Fibroblast of lung (primary cell): ENCODE measurements at regions not wholly inside any gene's neighbourhood (a gene's known extent, or its start where the extent isn't known, plus 50 kb on each side); places are given as distances from the start of the nearest gene placed in this dataset.

Experiments used
- DNase-seq, 2 donors: peaks; one replicate each; pipeline versions ENCODE4 v3.0.0 to v3.0.0-alpha.2; 2010; ENCODE audit warnings: low read depth in 2 of 2
- H2AFZ ChIP-seq: 2 replicates; pipeline ENCODE4 v1.5.1; 2012; ENCODE audit warnings: low read length, control low read depth, inconsistent platforms
- H3K27ac ChIP-seq: 2 replicates; pipeline ENCODE4 v1.5.1; 2011; ENCODE audit warnings: low read length, control low read depth; ENCODE audit not compliant: insufficient read depth
- H3K27me3 ChIP-seq: 2 replicates; pipeline ENCODE4 v1.5.1; 2011; ENCODE audit warnings: mild to moderate bottlenecking, low read length; ENCODE audit not compliant: control insufficient read depth, insufficient read depth
- H3K36me3 ChIP-seq: 2 replicates; pipeline ENCODE4 v1.5.1; 2011; ENCODE audit warnings: low read length; ENCODE audit not compliant: control insufficient read depth, insufficient read depth
- H3K4me1 ChIP-seq: 2 replicates; pipeline ENCODE4 v1.5.1; 2011; ENCODE audit warnings: low read length; ENCODE audit not compliant: control insufficient read depth, insufficient read depth; ENCODE audit errors: extremely low read depth
- H3K4me2 ChIP-seq: 2 replicates; pipeline ENCODE4 v1.5.1; 2011; ENCODE audit warnings: low read length, control low read depth; ENCODE audit not compliant: insufficient read depth; ENCODE audit errors: extremely low read depth
- H3K4me3 ChIP-seq, 4 experiments: fragments of 200-600 bp in 1 of 4; sonication (generic) in 1 of 4; replicated peaks in 1 of 4; 2 replicates each; pipeline ENCODE4 v1.5.1; 2011 to 2016; ENCODE audit warnings: low read length in 4 of 4, low read depth in 3 of 4, mild to moderate bottlenecking in 3 of 4, control low read depth in 2 of 4, inconsistent platforms in 1 of 4, mixed read lengths in 1 of 4; ENCODE audit not compliant: insufficient read depth in 1 of 4; ENCODE audit errors: control extremely low read depth in 1 of 4
- H3K79me2 ChIP-seq: 2 replicates; pipeline ENCODE4 v1.5.1; 2012; ENCODE audit warnings: mild to moderate bottlenecking, low read length, inconsistent platforms; ENCODE audit not compliant: control insufficient read depth, insufficient read depth
- H3K9ac ChIP-seq: 2 replicates; pipeline ENCODE4 v1.5.1; 2011; ENCODE audit warnings: mild to moderate bottlenecking, low read length, control low read depth; ENCODE audit not compliant: insufficient read depth
- H3K9me3 ChIP-seq: 2 replicates; pipeline ENCODE4 v1.5.1; 2012; ENCODE audit warnings: low read depth, low read length; ENCODE audit not compliant: control insufficient read depth, insufficient read depth
- H4K20me1 ChIP-seq: 2 replicates; pipeline ENCODE4 v1.5.1; 2011; ENCODE audit warnings: low read length; ENCODE audit not compliant: control insufficient read depth, insufficient read depth; ENCODE audit errors: extremely low read depth
- EZH2 ChIP-seq: IDR thresholded peaks from 2 replicates; pipeline ENCODE4 v1.5.1; 2012; ENCODE audit warnings: low read length, control low read depth, mild to moderate bottlenecking; ENCODE audit errors: missing control alignments
- TF ChIP-seq, protein P1 (sequence below), 2 donors: IDR thresholded peaks in 1 of 2; conservative IDR thresholded peaks in 1 of 2; 1 replicate in 1 of 2; 2 replicates in 1 of 2; pipeline ENCODE4 v1.5.1; 2011 to 2012; ENCODE audit warnings: low read length in 2 of 2, control low read depth in 1 of 2, inconsistent platforms in 1 of 2, low read depth in 1 of 2, mild to moderate bottlenecking in 1 of 2

DNA sequence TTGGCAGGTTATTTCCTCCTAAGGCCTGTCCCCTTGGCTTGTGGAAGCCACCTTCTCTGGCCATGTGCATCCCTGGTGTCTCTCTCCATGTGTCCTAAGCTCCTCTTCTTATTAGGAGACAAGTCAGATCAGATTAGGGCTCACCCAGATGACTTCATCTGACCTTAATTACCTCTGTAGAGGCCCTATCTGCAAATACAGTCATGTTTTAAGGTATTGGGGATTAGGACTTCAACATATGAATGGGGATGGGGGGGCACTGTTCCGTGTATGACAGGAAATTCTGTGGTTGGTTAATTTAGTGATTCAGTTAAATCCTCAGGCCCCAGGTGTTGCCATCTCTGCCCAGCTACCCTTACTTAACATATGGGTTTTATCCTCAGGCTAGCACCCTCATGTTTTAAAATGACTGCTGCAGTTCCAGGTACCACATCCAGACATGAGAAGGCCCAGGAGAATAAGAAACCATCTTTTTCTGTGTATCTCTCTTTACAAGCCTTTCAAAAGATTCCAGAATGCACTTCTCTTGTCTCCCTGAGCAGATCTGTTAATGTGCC is 51.9 kb upstream of the RAI14 start:
- H3K36me3 ChIP-seq = no peaks in the 10 kb centered on the region
- TF ChIP-seq, protein P1, sequence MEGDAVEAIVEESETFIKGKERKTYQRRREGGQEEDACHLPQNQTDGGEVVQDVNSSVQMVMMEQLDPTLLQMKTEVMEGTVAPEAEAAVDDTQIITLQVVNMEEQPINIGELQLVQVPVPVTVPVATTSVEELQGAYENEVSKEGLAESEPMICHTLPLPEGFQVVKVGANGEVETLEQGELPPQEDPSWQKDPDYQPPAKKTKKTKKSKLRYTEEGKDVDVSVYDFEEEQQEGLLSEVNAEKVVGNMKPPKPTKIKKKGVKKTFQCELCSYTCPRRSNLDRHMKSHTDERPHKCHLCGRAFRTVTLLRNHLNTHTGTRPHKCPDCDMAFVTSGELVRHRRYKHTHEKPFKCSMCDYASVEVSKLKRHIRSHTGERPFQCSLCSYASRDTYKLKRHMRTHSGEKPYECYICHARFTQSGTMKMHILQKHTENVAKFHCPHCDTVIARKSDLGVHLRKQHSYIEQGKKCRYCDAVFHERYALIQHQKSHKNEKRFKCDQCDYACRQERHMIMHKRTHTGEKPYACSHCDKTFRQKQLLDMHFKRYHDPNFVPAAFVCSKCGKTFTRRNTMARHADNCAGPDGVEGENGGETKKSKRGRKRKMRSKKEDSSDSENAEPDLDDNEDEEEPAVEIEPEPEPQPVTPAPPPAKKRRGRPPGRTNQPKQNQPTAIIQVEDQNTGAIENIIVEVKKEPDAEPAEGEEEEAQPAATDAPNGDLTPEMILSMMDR (conservative IDR thresholded peaks at IDR 0.05 in 1 of 2, IDR thresholded peaks at IDR 0.05 in 1 of 2; ENCODE audit: low read depth in 1 of 2, low read length in 2 of 2) = no peak
- no peak for TF ChIP-seq EZH2
- no peak for DNase-seq
- no peak overlapping the region for H3K27ac ChIP-seq
- no peak overlapping the region for H3K9ac ChIP-seq
- no peaks in the 10 kb centered on the region for H3K79me2 ChIP-seq
- H3K4me2 ChIP-seq = no peak overlapping the region
- no peaks in the 10 kb centered on the region for H4K20me1 ChIP-seq
- H2AFZ ChIP-seq = no peak overlapping the region
- no peaks in the 10 kb centered on the region for H3K9me3 ChIP-seq
- no peak overlapping the region for H3K4me3 ChIP-seq
- H3K4me1 ChIP-seq = peaks cover 9% of the 10 kb centered on the region
- H3K27me3 ChIP-seq = no peaks in the 10 kb centered on the region

DNA sequence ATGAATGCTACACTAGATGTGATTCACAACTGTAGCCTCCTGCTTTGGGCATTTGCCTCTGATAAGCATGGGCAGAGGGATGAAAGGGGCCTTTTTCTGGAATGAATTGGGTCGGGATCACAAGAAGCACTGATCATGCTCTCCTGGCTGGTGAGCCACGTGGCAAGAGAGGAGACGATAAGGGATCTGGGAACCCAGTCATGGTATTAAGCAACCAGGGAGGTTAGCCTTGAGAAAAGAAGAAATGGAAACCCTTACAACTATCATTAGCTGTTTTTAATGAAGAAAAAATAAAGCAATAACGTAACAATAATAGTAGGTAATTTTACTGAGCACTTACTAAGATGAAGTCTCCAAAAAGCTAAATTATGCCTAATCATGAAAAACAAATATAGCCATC is 50.0 kb upstream of the RAI14 start:
- Histone ChIP-seq H3K27me3 (no peaks in the 10 kb centered on the region), H3K9ac (no peak overlapping the region), H3K4me3 (no peak overlapping the region), H3K4me2 (no peak overlapping the region), H3K27ac (no peak overlapping the region), H3K4me1 (peaks cover 18% of the 10 kb centered on the region), H3K9me3 (no peaks in the 10 kb centered on the region), H3K36me3 (no peaks in the 10 kb centered on the region), H2AFZ (no peak overlapping the region), H3K79me2 (no peaks in the 10 kb centered on the region), H4K20me1 (no peaks in the 10 kb centered on the region)
- no peak for DNase-seq
- TF ChIP-seq EZH2 = no peak
- TF ChIP-seq, protein P1 (conservative IDR thresholded peaks at IDR 0.05 in 1 of 2, IDR thresholded peaks at IDR 0.05 in 1 of 2; ENCODE audit: low read depth in 1 of 2, low read length in 2 of 2) = no peak
